Trophoblast cell (in vitro differentiated cells and primary cell): ENCODE measurements at regions not wholly inside any gene's neighbourhood (a gene's known extent, or its start where the extent isn't known, plus 50 kb on each side); places are given as distances from the start of the nearest gene placed in this dataset.

Experiments used
- DNase-seq, 2 donors: peaks; one replicate each; pipeline ENCODE4 v3.0.0-alpha.2; 2016
- H2AFZ ChIP-seq: 2 replicates; pipeline ENCODE4 v1.6.1; 2013; ENCODE audit warnings: low read length, moderate library complexity, mild to moderate bottlenecking; ENCODE audit not compliant: insufficient read depth, poor library complexity
- H2AK5ac ChIP-seq: 2 replicates; pipeline ENCODE4 v1.6.1; 2013; ENCODE audit warnings: mild to moderate bottlenecking, low read length
- H2BK120ac ChIP-seq: 2 replicates; pipeline ENCODE4 v1.6.1; 2013; ENCODE audit warnings: low read length, mild to moderate bottlenecking, moderate library complexity; ENCODE audit not compliant: insufficient read depth, poor library complexity
- H2BK12ac ChIP-seq: 2 replicates; pipeline ENCODE4 v1.6.1; 2013; ENCODE audit warnings: mild to moderate bottlenecking, low read length, moderate library complexity
- H2BK5ac ChIP-seq: 2 replicates; pipeline ENCODE4 v1.6.1; 2013; ENCODE audit warnings: low read length, low read depth, moderate library complexity, mild to moderate bottlenecking; ENCODE audit not compliant: poor library complexity
- H3K14ac ChIP-seq: 2 replicates; pipeline ENCODE4 v1.6.1; 2013; ENCODE audit warnings: mild to moderate bottlenecking, low read length
- H3K18ac ChIP-seq: 2 replicates; pipeline ENCODE4 v1.6.1; 2013; ENCODE audit warnings: mild to moderate bottlenecking, low read length
- H3K23ac ChIP-seq: 2 replicates; pipeline ENCODE4 v1.6.1; 2013; ENCODE audit warnings: low read length
- H3K27ac ChIP-seq: 2 replicates; pipeline ENCODE4 v1.5.1; 2013; ENCODE audit warnings: low read depth, mild to moderate bottlenecking, inconsistent platforms, low read length, moderate library complexity
- H3K27me3 ChIP-seq: 2 replicates; pipeline ENCODE4 v1.6.1; 2013; ENCODE audit warnings: inconsistent platforms, mild to moderate bottlenecking, low read length, moderate library complexity; ENCODE audit not compliant: insufficient read depth
- H3K36me3 ChIP-seq, 2 experiments: 1 replicate in 1 of 2; 2 replicates in 1 of 2; pipeline ENCODE4 v1.6.1; 2013; ENCODE audit warnings: low read length in 2 of 2, mild to moderate bottlenecking in 2 of 2, moderate library complexity in 1 of 2; ENCODE audit not compliant: insufficient read depth in 2 of 2, control insufficient read depth in 1 of 2
- H3K4ac ChIP-seq: 2 replicates; pipeline ENCODE4 v1.6.1; 2013; ENCODE audit warnings: low read depth, mild to moderate bottlenecking, low read length, moderate library complexity
- H3K4me1 ChIP-seq, 2 experiments: 1 replicate in 1 of 2; 2 replicates in 1 of 2; pipeline ENCODE4 v1.6.1; 2013; ENCODE audit warnings: low read length in 2 of 2, mild to moderate bottlenecking in 2 of 2, moderate library complexity in 1 of 2; ENCODE audit not compliant: insufficient read depth in 2 of 2, control insufficient read depth in 1 of 2
- H3K4me2 ChIP-seq: 2 replicates; pipeline ENCODE4 v1.6.1; 2013; ENCODE audit warnings: inconsistent platforms, mild to moderate bottlenecking, low read length, moderate library complexity
- H3K4me3 ChIP-seq: 2 replicates; pipeline ENCODE4 v1.5.1; 2013; ENCODE audit warnings: mild to moderate bottlenecking, low read depth, low read length, inconsistent platforms
- H3K79me1 ChIP-seq: one replicate; pipeline ENCODE4 v1.6.1; 2013; ENCODE audit warnings: low read length
- H3K79me2 ChIP-seq: 2 replicates; pipeline ENCODE4 v1.6.1; 2013; ENCODE audit warnings: low read length, mild to moderate bottlenecking; ENCODE audit not compliant: control insufficient read depth, insufficient read depth, poor library complexity
- H3K9ac ChIP-seq: 2 replicates; pipeline ENCODE4 v1.6.1; 2013; ENCODE audit warnings: mild to moderate bottlenecking, low read length
- H3K9me3 ChIP-seq: 2 replicates; pipeline ENCODE4 v1.6.1; 2013; ENCODE audit warnings: low read depth, mild to moderate bottlenecking, control low read depth, inconsistent platforms, low read length; ENCODE audit not compliant: insufficient read depth
- H4K12ac ChIP-seq: 2 replicates; pipeline ENCODE4 v1.6.1; 2013; ENCODE audit warnings: low read depth, mild to moderate bottlenecking, low read length, moderate library complexity
- H4K8ac ChIP-seq: 2 replicates; pipeline ENCODE4 v1.6.1; 2013; ENCODE audit warnings: low read depth, mild to moderate bottlenecking, low read length, moderate library complexity
- H4K91ac ChIP-seq: one replicate; pipeline ENCODE4 v1.6.1; 2013; ENCODE audit warnings: low read depth, mild to moderate bottlenecking, low read length, moderate library complexity
- WGBS: extraction: QIAGEN DNeasy Blood & Tissue Kit; methylation state at CpG from one replicate; pipeline ENCODE4 v1.1.7; 2013; ENCODE audit warnings: missing lambda C conversion rate; ENCODE audit not compliant: insufficient read length, insufficient coverage; ENCODE audit errors: extremely low coverage; 5-methylcytosine and 5-hydroxymethylcytosine counted together

GRCh38 chr1:214953901-214954616 is 128.5 kb upstream of the KCNK2 start:
- no peak overlapping the region for H3K4ac ChIP-seq
- H3K79me1 ChIP-seq = no peaks in the 10 kb centered on the region
- no peak for DNase-seq
- no peak overlapping the region for H3K4me2 ChIP-seq
- WGBS = no CpG with 5 or more reads among the region's 1 CpG
- no peak overlapping the region for H3K9ac ChIP-seq
- no peak overlapping the region for H2BK120ac ChIP-seq
- no peak overlapping the region for H2AK5ac ChIP-seq
- no peaks in the 10 kb centered on the region for H3K27me3 ChIP-seq
- H4K8ac ChIP-seq = no peak overlapping the region
- no peak overlapping the region for H4K91ac ChIP-seq
- no peaks in the 10 kb centered on the region for H3K79me2 ChIP-seq
- no peak overlapping the region for H3K23ac ChIP-seq
- H2BK5ac ChIP-seq = no peak overlapping the region
- peaks cover 0 to 2% of the 10 kb centered on the region in 2 experiments for H3K4me1 ChIP-seq
- no peaks in the 10 kb centered on the region for H3K36me3 ChIP-seq
- no peak overlapping the region for H2BK12ac ChIP-seq
- H3K9me3 ChIP-seq = no peaks in the 10 kb centered on the region
- no peak overlapping the region for H3K18ac ChIP-seq
- no peak overlapping the region for H2AFZ ChIP-seq
- no peak overlapping the region for H4K12ac ChIP-seq
- no peak overlapping the region for H3K14ac ChIP-seq
- H3K27ac ChIP-seq = no peak overlapping the region
- H3K4me3 ChIP-seq = no peak overlapping the region

GRCh38 chr1:214954617-214954949 is 128.0 kb upstream of the KCNK2 start:
- Histone ChIP-seq H3K79me1 (no peaks in the 10 kb centered on the region), H3K4me3 (no peak overlapping the region), H3K9me3 (no peaks in the 10 kb centered on the region), H3K36me3 (no peaks in the 10 kb centered on the region), H3K18ac (no peak overlapping the region), H3K4me2 (no peak overlapping the region), H2BK5ac (no peak overlapping the region), H3K9ac (no peak overlapping the region), H3K23ac (no peak overlapping the region), H2AK5ac (no peak overlapping the region), H3K27me3 (no peaks in the 10 kb centered on the region), H2AFZ (no peak overlapping the region), H3K4me1 (peaks cover 0 to 2% of the 10 kb centered on the region in 2 experiments), H4K8ac (no peak overlapping the region), H3K27ac (no peak overlapping the region), H4K12ac (no peak overlapping the region), H3K79me2 (no peaks in the 10 kb centered on the region), H4K91ac (no peak overlapping the region), H2BK12ac (no peak overlapping the region), H3K4ac (no peak overlapping the region), H2BK120ac (no peak overlapping the region), H3K14ac (no peak overlapping the region)
- no peak for DNase-seq

- no peaks in the 10 kb centered on the region for H3K79me1 ChIP-seq
- H3K4me3 ChIP-seq = no peak overlapping the region
- DNase-seq = peak; percentile 90 to 93
- H3K27ac ChIP-seq = no peak overlapping the region
- peaks cover 1% of the 10 kb centered on the region for H3K9me3 ChIP-seq
- H2BK12ac ChIP-seq = no peak overlapping the region
- H3K36me3 ChIP-seq = no peaks in the 10 kb centered on the region
- no peak overlapping the region for H2BK5ac ChIP-seq
- no peak overlapping the region for H4K8ac ChIP-seq
- no peak overlapping the region for H3K4ac ChIP-seq
- no CpG with 5 or more reads among the region's 8 CpGs for WGBS
- H4K91ac ChIP-seq = no peak overlapping the region
- H3K4me1 ChIP-seq = peaks cover 0 to 2% of the 10 kb centered on the region in 2 experiments
- H4K12ac ChIP-seq = no peak overlapping the region
- no peak overlapping the region for H2BK120ac ChIP-seq
- H3K14ac ChIP-seq = no peak overlapping the region
- H3K4me2 ChIP-seq = no peak overlapping the region
- no peaks in the 10 kb centered on the region for H3K27me3 ChIP-seq
- no peak overlapping the region for H2AK5ac ChIP-seq
- no peak overlapping the region for H3K18ac ChIP-seq
- no peak overlapping the region for H3K23ac ChIP-seq
- H3K79me2 ChIP-seq = no peaks in the 10 kb centered on the region
- H3K9ac ChIP-seq = no peak overlapping the region
- H2AFZ ChIP-seq = no peak overlapping the region
Measured at GRCh38 chr1:214957330-214958137, 125.0 kb upstream of the KCNK2 start.

GRCh38 chr1:214958486-214958885 is 124.1 kb upstream of the KCNK2 start:
- H4K8ac ChIP-seq = no peak overlapping the region
- WGBS = no CpG with 5 or more reads among the region's 2 CpGs
- H2AK5ac ChIP-seq = no peak overlapping the region
- H2BK12ac ChIP-seq = no peak overlapping the region
- no peak overlapping the region for H2BK120ac ChIP-seq
- H3K27me3 ChIP-seq = no peaks in the 10 kb centered on the region
- H2BK5ac ChIP-seq = no peak overlapping the region
- peaks cover 0 to 2% of the 10 kb centered on the region in 2 experiments for H3K4me1 ChIP-seq
- no peaks in the 10 kb centered on the region for H3K79me1 ChIP-seq
- H4K12ac ChIP-seq = no peak overlapping the region
- no peak overlapping the region for H3K23ac ChIP-seq
- H3K9ac ChIP-seq = no peak overlapping the region
- no peak overlapping the region for H2AFZ ChIP-seq
- no peak overlapping the region for H3K14ac ChIP-seq
- H3K4ac ChIP-seq = no peak overlapping the region
- no peaks in the 10 kb centered on the region for H3K79me2 ChIP-seq
- H3K9me3 ChIP-seq = peaks cover 1% of the 10 kb centered on the region
- H3K4me3 ChIP-seq = no peak overlapping the region
- no peak overlapping the region for H3K4me2 ChIP-seq
- H4K91ac ChIP-seq = no peak overlapping the region
- DNase-seq = peak in 1 of 2 donors; percentile 22
- H3K36me3 ChIP-seq = no peaks in the 10 kb centered on the region
- H3K27ac ChIP-seq = no peak overlapping the region
- H3K18ac ChIP-seq = no peak overlapping the region
